ENCODE measurements at regions not wholly inside any gene's neighbourhood (a gene's known extent, or its start where the extent isn't known, plus 50 kb on each side); places are given as distances from the start of the nearest gene placed in this dataset.

DNA sequence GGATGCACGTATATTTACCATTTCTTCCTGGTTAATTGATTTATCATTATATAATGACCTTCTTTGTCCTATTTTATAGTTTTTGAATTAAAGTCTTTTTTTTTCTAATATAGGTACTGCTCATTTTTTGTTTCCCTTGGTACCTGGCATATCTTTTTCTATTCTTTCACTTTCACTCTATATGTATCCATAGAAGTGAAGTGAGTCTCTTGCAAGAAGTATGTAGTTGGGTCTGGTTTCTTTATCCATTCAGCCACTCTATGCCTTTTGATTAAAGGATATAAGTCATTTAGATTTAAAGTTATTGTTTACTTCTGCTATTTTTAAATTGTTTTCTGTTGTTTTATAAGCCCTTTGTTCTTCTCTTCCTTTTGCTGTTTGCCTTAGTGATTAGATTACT, 194.3 kb upstream of the SLITRK6 start (continued):
- no peak for TF ChIP-seq DR1 (CRISPR knock-in tag; IDR thresholded peaks at IDR 0.05)

DNA sequence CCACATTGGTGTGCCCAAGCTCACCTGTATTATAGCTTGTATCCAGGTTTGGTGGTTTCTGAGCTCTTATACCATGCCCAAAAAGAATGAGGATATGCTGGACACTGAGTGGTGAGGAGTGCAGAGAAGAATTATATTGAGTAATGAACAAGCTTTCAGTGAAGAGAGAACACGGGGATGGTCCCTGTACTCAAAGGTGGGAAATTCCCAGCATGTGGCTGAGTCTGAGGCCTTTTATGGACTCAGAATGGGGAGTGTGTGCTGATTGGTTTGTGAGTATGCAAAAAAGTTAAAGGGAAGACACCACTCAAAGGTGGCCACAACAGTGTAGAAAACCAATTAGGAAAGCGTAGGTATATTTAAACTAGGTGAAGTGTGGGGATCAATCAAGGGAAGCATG, 191.2 kb upstream of the SLITRK6 start:
- Histone ChIP-seq H3K79me2 (ENCODE audit: insufficient read depth, low read length) (no peaks in the 10 kb centered on the region), H3K4me2 (ENCODE audit: low read depth, low read length) (no peak overlapping the region), H3K9me3 (ENCODE audit: low read length) (no peaks in the 10 kb centered on the region), H3K27me3 (ENCODE audit: control insufficient read depth in 1 of 2, insufficient read depth in 2 of 2, low read length in 2 of 2) (no peaks in the 10 kb centered on the region), H4K20me1 (ENCODE audit: insufficient read depth, low read length) (no peaks in the 10 kb centered on the region), H3K4me1 (ENCODE audit: insufficient read depth, low read length) (no peaks in the 10 kb centered on the region), H3K36me3 (replicated peaks in 1 of 2; ENCODE audit: control insufficient read depth in 1 of 2, insufficient read depth in 2 of 2, low read length in 2 of 2) (no peaks in the 10 kb centered on the region), H2AFZ (ENCODE audit: low read length) (no peak overlapping the region), H3K4me3 (replicated peaks in 1 of 3; ENCODE audit: insufficient read depth in 1 of 3, low read depth in 2 of 3, low read length in 3 of 3) (no peak overlapping the region), H3K9ac (ENCODE audit: insufficient read depth, low read depth, low read length) (no peak overlapping the region), H3K27ac (ENCODE audit: extremely low read length, insufficient read depth, low read length) (no peak overlapping the region)
- WGBS (ENCODE audit: low lambda C conversion rate): 3% methylated on average over 2 of the region's 2 CpGs
- FAIRE-seq (no peak), DNase-seq (ENCODE audit: low spot score) (no peak), ATAC-seq (no peak)
- BruUV-seq (replicated peaks): no TSS peak
- no peak for TF ChIP-seq ZNF543 (CRISPR knock-in tag; IDR thresholded peaks at IDR 0.05)
- no peak for TF ChIP-seq SMARCE1 (IDR thresholded peaks at IDR 0.05; ENCODE audit: borderline replicate concordance)
- no peak for TF ChIP-seq PHF5A (CRISPR knock-in tag; IDR thresholded peaks at IDR 0.05; ENCODE audit: low read depth, unreplicated experiment)
- no peak for TF ChIP-seq ZNF724P (CRISPR knock-in tag; IDR thresholded peaks at IDR 0.05; ENCODE audit: borderline replicate concordance)
- TF ChIP-seq ZSCAN29 (CRISPR knock-in tag; conservative IDR thresholded peaks at IDR 0.05): no peak
- TF ChIP-seq TAF15 (IDR thresholded peaks at IDR 0.05; ENCODE audit: low read depth, low read length, poor library complexity, severe bottlenecking): no peak
- TF ChIP-seq, protein P1, sequence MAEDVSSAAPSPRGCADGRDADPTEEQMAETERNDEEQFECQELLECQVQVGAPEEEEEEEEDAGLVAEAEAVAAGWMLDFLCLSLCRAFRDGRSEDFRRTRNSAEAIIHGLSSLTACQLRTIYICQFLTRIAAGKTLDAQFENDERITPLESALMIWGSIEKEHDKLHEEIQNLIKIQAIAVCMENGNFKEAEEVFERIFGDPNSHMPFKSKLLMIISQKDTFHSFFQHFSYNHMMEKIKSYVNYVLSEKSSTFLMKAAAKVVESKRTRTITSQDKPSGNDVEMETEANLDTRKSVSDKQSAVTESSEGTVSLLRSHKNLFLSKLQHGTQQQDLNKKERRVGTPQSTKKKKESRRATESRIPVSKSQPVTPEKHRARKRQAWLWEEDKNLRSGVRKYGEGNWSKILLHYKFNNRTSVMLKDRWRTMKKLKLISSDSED (CRISPR knock-in tag; IDR thresholded peaks at IDR 0.05): no peak
- TF ChIP-seq, protein P2, sequence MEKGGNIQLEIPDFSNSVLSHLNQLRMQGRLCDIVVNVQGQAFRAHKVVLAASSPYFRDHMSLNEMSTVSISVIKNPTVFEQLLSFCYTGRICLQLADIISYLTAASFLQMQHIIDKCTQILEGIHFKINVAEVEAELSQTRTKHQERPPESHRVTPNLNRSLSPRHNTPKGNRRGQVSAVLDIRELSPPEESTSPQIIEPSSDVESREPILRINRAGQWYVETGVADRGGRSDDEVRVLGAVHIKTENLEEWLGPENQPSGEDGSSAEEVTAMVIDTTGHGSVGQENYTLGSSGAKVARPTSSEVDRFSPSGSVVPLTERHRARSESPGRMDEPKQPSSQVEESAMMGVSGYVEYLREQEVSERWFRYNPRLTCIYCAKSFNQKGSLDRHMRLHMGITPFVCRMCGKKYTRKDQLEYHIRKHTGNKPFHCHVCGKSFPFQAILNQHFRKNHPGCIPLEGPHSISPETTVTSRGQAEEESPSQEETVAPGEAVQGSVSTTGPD (CRISPR knock-in tag; IDR thresholded peaks at IDR 0.05): no peak
- no peak for TF ChIP-seq HNF4A (CRISPR knock-in tag; IDR thresholded peaks at IDR 0.05)
- TF ChIP-seq, protein P3, sequence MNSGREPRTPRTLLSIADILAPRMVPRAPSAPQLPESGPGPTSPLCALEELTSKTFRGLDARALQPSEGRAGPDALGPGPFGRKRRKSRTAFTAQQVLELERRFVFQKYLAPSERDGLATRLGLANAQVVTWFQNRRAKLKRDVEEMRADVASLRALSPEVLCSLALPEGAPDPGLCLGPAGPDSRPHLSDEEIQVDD (CRISPR knock-in tag; IDR thresholded peaks at IDR 0.05; ENCODE audit: borderline replicate concordance): no peak
- no peak for TF ChIP-seq ARNT (IDR thresholded peaks at IDR 0.05)
- no peak for TF ChIP-seq ZNF577 (CRISPR knock-in tag; IDR thresholded peaks at IDR 0.05; ENCODE audit: borderline replicate concordance, low read depth)
- TF ChIP-seq RAD51 (IDR thresholded peaks at IDR 0.05; ENCODE audit: borderline replicate concordance): no peak
- no peak for TF ChIP-seq ZZZ3 (CRISPR knock-in tag; IDR thresholded peaks at IDR 0.05; ENCODE audit: borderline replicate concordance)
- TF ChIP-seq NFE2 (CRISPR knock-in tag; IDR thresholded peaks at IDR 0.05): no peak
- TF ChIP-seq, protein P4, sequence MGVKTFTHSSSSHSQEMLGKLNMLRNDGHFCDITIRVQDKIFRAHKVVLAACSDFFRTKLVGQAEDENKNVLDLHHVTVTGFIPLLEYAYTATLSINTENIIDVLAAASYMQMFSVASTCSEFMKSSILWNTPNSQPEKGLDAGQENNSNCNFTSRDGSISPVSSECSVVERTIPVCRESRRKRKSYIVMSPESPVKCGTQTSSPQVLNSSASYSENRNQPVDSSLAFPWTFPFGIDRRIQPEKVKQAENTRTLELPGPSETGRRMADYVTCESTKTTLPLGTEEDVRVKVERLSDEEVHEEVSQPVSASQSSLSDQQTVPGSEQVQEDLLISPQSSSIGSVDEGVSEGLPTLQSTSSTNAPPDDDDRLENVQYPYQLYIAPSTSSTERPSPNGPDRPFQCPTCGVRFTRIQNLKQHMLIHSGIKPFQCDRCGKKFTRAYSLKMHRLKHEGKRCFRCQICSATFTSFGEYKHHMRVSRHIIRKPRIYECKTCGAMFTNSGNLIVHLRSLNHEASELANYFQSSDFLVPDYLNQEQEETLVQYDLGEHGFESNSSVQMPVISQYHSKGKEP (CRISPR knock-in tag; IDR thresholded peaks at IDR 0.05): no peak
- CTCF ChIA-PET (ENCODE audit: low intra/inter-chr PET ratio, low total read pairs): no interaction called here
- intact Hi-C loops (cut with micrococcal nuclease; ENCODE audit: unreplicated experiment) (no loop called here), in situ Hi-C loops (cut with HindIII; ENCODE audit: extremely low pct_ligation_motif_present, low pct_unique_long_range_greater_than_20kb) (no loop called here)
- POLR2A ChIA-PET: no interaction called here

All from HepG2 (cell line).